GM21576 (cell line): ENCODE measurements at regions not wholly inside any gene's neighbourhood (a gene's known extent, or its start where the extent isn't known, plus 50 kb on each side); places are given as distances from the start of the nearest gene placed in this dataset.

Source experiments
- ATAC-seq: cut with Tn5 transposase; IDR thresholded peaks from one replicate; pipeline ENCODE4 v1.9.1; 2021; ENCODE audit warnings: mild to moderate bottlenecking, moderate library complexity; ENCODE audit not compliant: unreplicated experiment

- ATAC-seq = no peak
Measured at GRCh38 chr6:76702187-76702586, 629.7 kb upstream of the IMPG1 start.

GRCh38 chr6:76701610-76702009 lies 629.1 kb upstream of the IMPG1 start:
- ATAC-seq = no peak

GRCh38 chr6:76697585-76697984 lies 625.1 kb upstream of the IMPG1 start:
- ATAC-seq = no peak

DNA sequence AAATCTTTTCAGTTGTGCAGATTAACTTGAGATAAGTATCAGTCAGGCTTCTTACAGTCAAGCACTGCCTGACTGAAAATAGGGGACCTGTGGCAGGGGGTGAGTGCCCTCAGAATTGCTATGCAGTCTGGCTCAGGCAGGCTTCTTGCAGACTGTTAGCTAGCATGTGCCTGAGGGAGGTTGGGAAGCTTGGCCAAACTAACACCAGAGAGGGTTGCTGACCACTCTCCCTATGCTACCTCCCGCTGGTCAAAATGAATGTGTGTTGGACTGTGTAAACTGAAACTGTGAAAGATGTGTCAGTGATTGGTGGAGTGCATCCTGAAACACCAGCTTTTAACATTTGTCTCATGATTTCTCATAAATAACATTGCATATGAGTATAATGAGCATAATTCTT lies 622.3 kb upstream of the IMPG1 start:
- no peak for ATAC-seq

DNA sequence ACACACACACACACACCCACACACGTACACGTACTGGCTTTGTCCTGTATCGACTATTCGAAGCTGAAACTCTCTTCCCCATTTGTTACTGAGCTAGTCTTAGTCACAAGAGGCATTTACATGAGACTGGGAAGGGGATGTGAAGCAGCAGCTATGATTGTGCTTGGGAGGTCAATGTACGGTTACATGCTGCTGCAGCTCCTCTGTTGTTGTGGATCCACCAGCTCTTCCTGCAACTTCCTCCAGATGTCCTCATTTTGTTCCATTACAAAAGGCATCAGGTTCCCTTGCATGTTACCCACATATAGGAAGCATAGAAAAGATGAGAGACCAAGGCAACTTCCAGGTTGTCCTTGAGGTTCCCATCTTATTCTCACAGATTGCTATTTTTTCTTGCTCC lies 612.4 kb upstream of the IMPG1 start:
- no peak for ATAC-seq

- no peak for ATAC-seq
Measured at GRCh38 chr6:76683985-76684384, 611.5 kb upstream of the IMPG1 start.

DNA sequence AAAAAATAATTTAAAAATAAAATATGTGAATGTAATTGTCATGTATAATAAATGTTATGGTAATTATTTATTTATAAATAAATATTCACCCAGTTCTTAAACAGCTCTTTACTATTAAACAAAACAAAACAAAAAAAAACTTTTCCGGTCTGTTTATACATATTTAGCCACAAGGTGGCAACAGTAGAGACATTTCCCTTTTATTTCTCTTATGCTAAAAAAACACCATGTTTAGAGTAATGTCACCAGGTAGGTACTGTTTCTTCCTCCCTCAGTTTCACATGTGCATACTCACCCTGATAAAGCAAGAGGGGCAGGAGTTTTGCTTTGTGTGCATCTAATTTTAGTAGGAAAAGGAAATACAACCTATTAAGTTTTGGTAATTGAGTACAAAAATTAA lies 610.4 kb upstream of the IMPG1 start:
- peak; percentile 53 for ATAC-seq

- no peak for ATAC-seq
Measured at GRCh38 chr6:76681781-76682180, 609.3 kb upstream of the IMPG1 start.

- ATAC-seq = no peak
Measured at GRCh38 chr6:76677017-76677416, 604.6 kb upstream of the IMPG1 start.

DNA sequence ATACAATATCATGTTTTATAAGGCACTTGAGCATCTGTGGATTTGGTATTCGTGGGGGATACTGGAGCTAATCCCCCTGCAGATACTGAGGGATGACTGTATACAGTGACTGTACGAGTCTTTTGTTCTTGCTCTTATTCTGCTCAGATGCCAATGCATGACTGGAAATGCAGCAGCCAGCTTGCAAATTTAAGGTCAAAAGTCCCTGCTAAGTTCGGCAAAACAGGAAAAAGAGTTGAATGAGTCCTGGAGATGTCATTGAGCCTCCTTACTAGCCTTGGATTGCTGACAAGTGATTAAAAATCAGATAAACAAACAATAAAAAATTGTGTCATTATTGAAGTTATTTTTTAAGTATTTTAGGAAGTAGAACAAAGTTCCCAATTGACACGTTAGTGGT lies 599.3 kb upstream of the IMPG1 start:
- no peak for ATAC-seq

DNA sequence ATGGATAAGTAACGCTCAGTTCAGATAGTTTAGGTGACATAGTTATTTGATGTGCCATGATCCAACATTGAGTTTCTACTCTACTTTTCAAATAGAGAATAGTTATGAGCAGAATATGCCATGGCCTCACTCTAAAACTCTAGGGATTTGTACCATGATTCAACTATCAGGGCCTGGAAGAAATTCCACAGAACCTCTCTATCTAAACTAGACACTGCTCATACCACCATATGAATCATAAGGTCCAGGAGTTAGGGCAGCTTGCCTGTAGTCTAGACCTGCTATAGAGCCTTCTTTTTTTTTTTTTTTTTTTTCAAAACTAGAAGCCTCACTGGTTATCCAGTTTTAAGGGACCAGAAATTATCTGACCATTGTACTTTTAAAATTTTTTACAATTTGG lies 571.8 kb upstream of the IMPG1 start:
- ATAC-seq = no peak

DNA sequence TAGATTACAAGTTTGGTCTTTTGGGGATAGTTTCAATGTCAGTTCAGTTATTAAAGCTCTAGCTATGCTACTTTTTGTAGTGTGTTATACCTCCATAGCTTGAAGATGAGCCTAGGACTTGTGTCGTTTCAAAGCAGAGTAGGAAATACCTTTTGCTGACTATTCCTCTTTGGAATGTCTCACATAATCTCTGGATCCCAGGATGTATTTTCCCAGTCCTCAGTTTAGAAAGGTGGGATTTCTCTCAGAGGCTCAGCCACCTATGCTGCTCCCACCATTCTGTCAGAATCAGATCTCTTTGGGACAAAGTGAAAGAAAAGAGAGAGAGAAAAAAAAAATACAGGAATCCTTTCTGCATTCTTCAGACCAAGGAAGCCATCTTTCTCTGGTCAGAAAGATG lies 567.5 kb upstream of the IMPG1 start:
- no peak for ATAC-seq

- ATAC-seq = no peak
Measured at GRCh38 chr6:76634695-76635094, 562.2 kb upstream of the IMPG1 start.

DNA sequence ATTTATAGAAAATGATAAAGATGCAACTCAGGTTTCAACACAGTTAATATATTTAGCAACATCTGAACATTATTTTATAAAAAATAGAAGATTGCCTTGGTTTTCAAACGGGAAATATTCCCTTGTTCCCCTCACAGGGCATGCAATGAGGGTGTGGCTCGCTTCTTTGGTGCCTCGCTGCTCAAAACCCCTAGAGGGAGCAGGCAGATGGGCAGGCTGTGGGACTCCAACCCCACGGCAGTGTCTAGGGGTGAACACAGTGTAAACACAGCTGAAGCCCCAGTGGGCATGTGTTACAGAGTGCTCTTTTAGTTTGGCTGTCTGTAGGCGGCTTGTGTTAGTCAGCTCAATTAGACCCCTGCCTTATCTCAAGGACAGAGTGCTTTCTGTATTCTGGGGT lies 560.8 kb upstream of the IMPG1 start:
- no peak for ATAC-seq

DNA sequence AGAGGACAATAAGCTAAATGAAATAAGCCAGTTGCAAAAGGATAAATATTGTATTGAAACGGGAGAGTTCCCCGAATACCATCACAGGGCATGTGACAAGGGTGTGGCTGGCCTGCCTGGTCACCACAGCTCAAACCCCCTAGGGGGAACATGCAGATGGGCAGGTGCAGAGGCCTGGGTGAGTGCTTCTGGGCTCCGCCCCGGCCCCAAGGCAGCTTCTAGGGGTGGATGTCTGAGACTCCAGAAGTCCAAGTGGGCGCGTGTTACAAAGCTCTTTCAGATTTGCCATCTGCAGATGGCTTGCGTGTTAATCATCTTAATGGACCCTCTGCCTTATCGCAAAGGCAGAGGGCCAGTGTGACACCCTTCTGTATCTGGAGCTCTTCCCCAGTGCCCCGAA lies 559.2 kb upstream of the IMPG1 start:
- no peak for ATAC-seq

DNA sequence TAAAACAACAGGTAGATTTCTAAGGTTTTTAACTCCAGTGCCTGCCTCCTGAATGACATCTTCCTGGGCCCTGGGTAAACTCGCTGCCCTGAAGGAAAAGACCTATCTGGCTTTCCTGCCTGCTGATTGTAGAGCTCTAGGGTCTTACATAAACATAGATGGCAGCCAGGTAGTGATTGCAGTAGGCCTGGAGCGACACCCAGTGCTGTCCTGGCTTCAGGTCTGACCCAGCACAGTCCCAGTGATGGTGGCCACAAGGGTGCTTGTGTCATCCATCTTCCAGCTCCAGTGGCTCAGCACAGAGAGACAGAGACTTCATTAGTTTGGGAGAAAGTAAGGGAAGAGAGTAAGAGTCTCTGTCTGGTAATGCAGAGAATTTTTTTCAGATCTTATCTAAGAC lies 542.9 kb upstream of the IMPG1 start:
- no peak for ATAC-seq

GRCh38 chr6:76612954-76613353 lies 540.5 kb upstream of the IMPG1 start:
- ATAC-seq = no peak

DNA sequence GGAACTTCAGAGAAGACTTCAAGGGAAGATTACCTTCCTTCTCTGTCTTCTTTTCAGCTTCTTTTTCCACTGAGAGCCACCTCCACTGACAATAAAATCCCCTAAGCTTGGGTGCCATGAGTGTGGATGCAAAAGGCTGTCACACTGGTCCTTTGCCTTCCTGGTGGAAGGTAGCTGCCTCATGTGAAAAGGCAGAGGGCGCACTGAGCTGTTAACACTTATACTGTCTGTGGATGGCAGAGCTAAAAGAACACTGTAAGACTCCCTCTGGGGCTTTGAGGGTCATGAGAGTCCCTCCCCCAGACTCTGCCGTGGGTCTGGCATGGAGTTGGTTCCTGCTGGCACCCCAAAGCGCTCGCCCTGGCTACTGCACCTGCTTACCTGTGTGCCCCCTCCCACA lies 536.7 kb upstream of the IMPG1 start:
- no peak for ATAC-seq

GRCh38 chr6:76594109-76594508 lies 521.6 kb upstream of the IMPG1 start:
- no peak for ATAC-seq

DNA sequence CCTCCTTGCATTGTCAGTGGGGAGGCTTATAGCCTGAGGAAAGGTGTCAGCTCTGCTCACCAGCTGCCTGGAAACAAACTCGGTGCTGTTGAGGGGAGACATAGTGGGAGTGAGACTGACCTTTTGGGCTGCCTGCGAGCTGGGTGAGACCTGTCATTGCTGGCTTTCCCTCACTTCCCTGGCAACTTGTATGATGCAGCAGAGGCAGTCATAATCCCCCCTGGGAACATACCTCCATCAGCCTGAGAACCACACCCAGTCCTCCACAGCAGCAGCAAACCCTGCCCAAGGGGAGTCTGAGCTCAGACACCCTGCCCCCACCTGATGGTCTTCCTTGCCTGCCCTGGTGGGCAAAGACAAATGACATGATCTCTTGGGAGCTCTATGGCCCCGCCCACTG lies 521.2 kb upstream of the IMPG1 start:
- ATAC-seq = no peak

- no peak for ATAC-seq
Measured at GRCh38 chr6:76592566-76592965, 520.1 kb upstream of the IMPG1 start.

DNA sequence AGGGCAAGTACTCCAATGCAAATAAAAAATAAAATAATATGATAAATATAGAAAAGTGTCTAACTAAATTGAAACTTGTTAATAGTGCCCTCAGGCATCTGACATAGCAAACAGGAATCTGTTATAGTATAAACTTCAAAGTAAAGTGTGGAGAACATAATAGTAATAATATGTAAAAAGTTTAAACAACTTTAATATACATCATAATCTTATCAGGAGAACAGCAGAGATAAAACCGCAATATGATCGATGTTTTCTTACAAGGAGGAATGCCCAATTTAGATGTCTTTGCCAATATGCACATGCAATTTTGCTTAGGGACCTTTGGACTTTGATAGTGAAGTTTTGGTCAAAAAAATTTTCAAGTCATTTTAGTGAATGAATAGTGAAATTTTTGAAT lies 514.8 kb upstream of the IMPG1 start:
- ATAC-seq = no peak

- ATAC-seq = no peak
Measured at GRCh38 chr6:76584121-76584520, 511.7 kb upstream of the IMPG1 start.

- ATAC-seq = no peak
Measured at GRCh38 chr6:76578746-76579145, 506.3 kb upstream of the IMPG1 start.
